Kidney epithelial cell (primary cell): ENCODE measurements at regions not wholly inside any gene's neighbourhood (a gene's known extent, or its start where the extent isn't known, plus 50 kb on each side); places are given as distances from the start of the nearest gene placed in this dataset.

ENCODE experiments used
- DNase-seq: peaks from one replicate; pipeline ENCODE4 v3.0.0-alpha.2; 2010; ENCODE audit warnings: low read depth
- H3K27me3 ChIP-seq: 2 replicates; pipeline ENCODE4 v1.6.0; 2011; ENCODE audit warnings: low read length; ENCODE audit not compliant: control insufficient read depth, insufficient read depth
- H3K36me3 ChIP-seq: 2 replicates; pipeline ENCODE4 v1.5.1; 2011; ENCODE audit warnings: low read length; ENCODE audit not compliant: control insufficient read depth, insufficient read depth
- H3K4me3 ChIP-seq: 2 replicates; pipeline ENCODE4 v1.5.1; 2011; ENCODE audit warnings: low read depth, mild to moderate bottlenecking, control low read depth, low read length
- CTCF ChIP-seq: IDR thresholded peaks from 2 replicates; pipeline ENCODE4 v1.5.1; 2011; ENCODE audit warnings: mild to moderate bottlenecking, moderate library complexity, low read length, control low read depth, inconsistent platforms; ENCODE audit not compliant: insufficient read depth, poor library complexity, severe bottlenecking

GRCh38 chr3:117565777-117566176 lies 856.2 kb downstream of the TUSC7 start:
- TF ChIP-seq CTCF, result no peak
- no peaks in the 10 kb centered on the region for H3K27me3 ChIP-seq
- no peak for DNase-seq

GRCh38 chr3:117566926-117567325 lies 857.3 kb downstream of the TUSC7 start:
- Histone ChIP-seq H3K36me3 (no peaks in the 10 kb centered on the region), H3K27me3 (no peaks in the 10 kb centered on the region), H3K4me3 (no peak overlapping the region)
- DNase-seq, result no peak
- no peak for TF ChIP-seq CTCF

More at GRCh38 chr3:117565777-117566176, 856.2 kb downstream of the TUSC7 start:
- Histone ChIP-seq H3K4me3 (no peak overlapping the region), H3K36me3 (no peaks in the 10 kb centered on the region)

GRCh38 chr3:117567382-117567781 lies 857.8 kb downstream of the TUSC7 start:
- no peak for TF ChIP-seq CTCF
- no peaks in the 10 kb centered on the region for H3K27me3 ChIP-seq
- no peak for DNase-seq
- H3K36me3 ChIP-seq, result no peaks in the 10 kb centered on the region
- no peak overlapping the region for H3K4me3 ChIP-seq

GRCh38 chr3:117567906-117568305 lies 858.3 kb downstream of the TUSC7 start:
- no peak overlapping the region for H3K4me3 ChIP-seq
- TF ChIP-seq CTCF, result no peak
- no peaks in the 10 kb centered on the region for H3K27me3 ChIP-seq
- H3K36me3 ChIP-seq, result no peaks in the 10 kb centered on the region
- DNase-seq, result no peak

- no peaks in the 10 kb centered on the region for H3K27me3 ChIP-seq
- TF ChIP-seq CTCF, result no peak
- H3K36me3 ChIP-seq, result no peaks in the 10 kb centered on the region
- no peak overlapping the region for H3K4me3 ChIP-seq
- no peak for DNase-seq
Measured at GRCh38 chr3:117572786-117573185, 863.2 kb downstream of the TUSC7 start.

- Histone ChIP-seq H3K36me3 (no peaks in the 10 kb centered on the region), H3K4me3 (no peak overlapping the region), H3K27me3 (no peaks in the 10 kb centered on the region)
- DNase-seq, result no peak
- no peak for TF ChIP-seq CTCF
Measured at GRCh38 chr3:117580806-117581205, 871.2 kb downstream of the TUSC7 start.
